ENCODE measurements at regions not wholly inside any gene's neighbourhood (a gene's known extent, or its start where the extent isn't known, plus 50 kb on each side); places are given as distances from the start of the nearest gene placed in this dataset.

DNA sequence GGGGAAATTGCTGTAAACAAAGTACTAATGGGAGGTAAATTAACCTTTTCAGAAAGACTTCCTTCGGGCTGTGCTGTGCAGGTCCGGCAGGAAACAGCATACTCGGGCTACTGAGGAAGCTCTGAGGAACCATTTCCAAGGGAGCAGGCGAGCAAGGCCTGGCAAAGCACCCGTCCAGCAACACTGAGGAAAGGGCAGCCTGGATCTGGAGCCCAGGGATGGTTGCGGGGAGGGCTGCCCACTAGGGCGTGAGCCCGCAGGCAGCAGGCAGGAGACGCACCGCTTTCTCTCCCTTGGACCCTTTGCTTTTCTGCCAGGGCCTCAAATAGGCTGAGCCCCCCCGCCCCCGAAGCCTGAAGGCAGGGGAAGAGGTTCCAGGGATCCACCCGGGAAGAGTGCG is 89.5 kb downstream of the SOX11 start:
- no peaks in the 10 kb centered on the region for H3K9me3 ChIP-seq (ENCODE audit: low read length)
- POLR2A ChIA-PET (ENCODE audit: unreplicated experiment): no interaction called here
- BruUV-seq (replicated peaks): no TSS peak

GRCh38 chr2:5782103-5782502 is 89.9 kb downstream of the SOX11 start:
- no peaks in the 10 kb centered on the region for H4K20me1 ChIP-seq (ENCODE audit: low read length)
- no peak overlapping the region for H2AFZ ChIP-seq (ENCODE audit: low read length)
- H3K36me3 ChIP-seq (ENCODE audit: low read depth, low read length): no peaks in the 10 kb centered on the region
- H3K4me1 ChIP-seq (ENCODE audit: insufficient read depth, low read length): no peaks in the 10 kb centered on the region
- H3K27me3 ChIP-seq (ENCODE audit: low read length): no peaks in the 10 kb centered on the region
- no peaks in the 10 kb centered on the region for H3K9me3 ChIP-seq (ENCODE audit: low read length)
- BruUV-seq (replicated peaks): no TSS peak
- TF ChIP-seq CTCF (conservative IDR thresholded peaks at IDR 0.05; ENCODE audit: low read depth, low read length): no peak
- no peak for TF ChIP-seq EZH2phosphoT487 (IDR thresholded peaks at IDR 0.05; ENCODE audit: borderline replicate concordance, low read length)
- no peak for TF ChIP-seq EZH2 (IDR thresholded peaks at IDR 0.05; ENCODE audit: low read length, unreplicated experiment)
- CTCF ChIA-PET: no interaction called here
- POLR2A ChIA-PET (ENCODE audit: unreplicated experiment): no interaction called here
- no peak overlapping the region for H3K27ac ChIP-seq (ENCODE audit: low read length)
- no peaks in the 10 kb centered on the region for H3K9me2 ChIP-seq (replicated peaks; ENCODE audit: low read length)
- ATAC-seq (no peak), DNase-seq (no peak)
- intact Hi-C loops (cut with micrococcal nuclease): no loop called here
- H3K9ac ChIP-seq (ENCODE audit: low read length): no peak overlapping the region
- H3K4me2 ChIP-seq (ENCODE audit: low read length): no peak overlapping the region
- no peaks in the 10 kb centered on the region for H3F3A ChIP-seq (ENCODE audit: low read length, unreplicated experiment)
- no peaks in the 10 kb centered on the region for H3K79me2 ChIP-seq (ENCODE audit: low read length)
- H3K4me3 ChIP-seq (ENCODE audit: low read length): no peak overlapping the region

More for the DNA sequence above, 89.5 kb downstream of the SOX11 start:
- intact Hi-C loops (cut with micrococcal nuclease): no loop called here
- no peaks in the 10 kb centered on the region for H3F3A ChIP-seq (ENCODE audit: low read length, unreplicated experiment)
- no peaks in the 10 kb centered on the region for H4K20me1 ChIP-seq (ENCODE audit: low read length)
- H3K4me3 ChIP-seq (ENCODE audit: low read length): no peak overlapping the region
- H3K4me2 ChIP-seq (ENCODE audit: low read length): no peak overlapping the region
- ATAC-seq: no peak
- no peaks in the 10 kb centered on the region for H3K27me3 ChIP-seq (ENCODE audit: low read length)
- no peak overlapping the region for H3K9ac ChIP-seq (ENCODE audit: low read length)
- H3K27ac ChIP-seq (ENCODE audit: low read length): no peak overlapping the region
- CTCF ChIA-PET: no interaction called here
- no peaks in the 10 kb centered on the region for H3K9me2 ChIP-seq (replicated peaks; ENCODE audit: low read length)
- no peak for TF ChIP-seq CTCF (conservative IDR thresholded peaks at IDR 0.05; ENCODE audit: low read depth, low read length)
- H3K4me1 ChIP-seq (ENCODE audit: insufficient read depth, low read length): no peaks in the 10 kb centered on the region
- H2AFZ ChIP-seq (ENCODE audit: low read length): no peak overlapping the region
- H3K36me3 ChIP-seq (ENCODE audit: low read depth, low read length): no peaks in the 10 kb centered on the region
- H3K79me2 ChIP-seq (ENCODE audit: low read length): no peaks in the 10 kb centered on the region
- DNase-seq: no peak

DNA sequence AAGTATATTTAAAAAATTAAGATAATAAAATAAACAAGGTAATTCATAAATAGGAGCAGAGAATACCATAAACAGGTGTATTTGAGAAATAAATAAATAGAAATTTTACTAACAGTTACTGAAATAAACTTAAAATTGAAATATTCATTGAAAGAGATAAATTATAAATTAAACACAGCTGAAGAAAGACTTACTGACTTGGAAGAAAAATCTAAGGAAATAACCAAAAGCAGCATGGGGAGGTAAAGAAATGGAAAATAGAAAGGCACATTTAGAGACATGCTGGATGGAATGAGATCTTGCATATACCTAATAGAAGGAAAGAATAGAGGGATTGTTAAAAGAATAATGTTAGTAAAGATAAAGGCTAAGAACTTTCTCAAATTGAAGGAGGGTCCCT is 96.3 kb downstream of the SOX11 start:
- TF ChIP-seq EZH2phosphoT487 (IDR thresholded peaks at IDR 0.05; ENCODE audit: borderline replicate concordance, low read length) (no peak), EZH2 (IDR thresholded peaks at IDR 0.05; ENCODE audit: low read length, unreplicated experiment) (no peak), CTCF (conservative IDR thresholded peaks at IDR 0.05; ENCODE audit: low read depth, low read length) (no peak)
- ATAC-seq: no peak
- no peaks in the 10 kb centered on the region for H3K36me3 ChIP-seq (ENCODE audit: low read depth, low read length)
- no peak overlapping the region for H3K4me2 ChIP-seq (ENCODE audit: low read length)
- no peak overlapping the region for H2AFZ ChIP-seq (ENCODE audit: low read length)
- no peak overlapping the region for H3K9ac ChIP-seq (ENCODE audit: low read length)
- ChIA-PET CTCF (no interaction called here), POLR2A (ENCODE audit: unreplicated experiment) (no interaction called here)
- no TSS peak for BruUV-seq (replicated peaks)
- H4K20me1 ChIP-seq (ENCODE audit: low read length): no peaks in the 10 kb centered on the region
- H3K79me2 ChIP-seq (ENCODE audit: low read length): no peaks in the 10 kb centered on the region
- no peaks in the 10 kb centered on the region for H3K9me3 ChIP-seq (ENCODE audit: low read length)
- no peaks in the 10 kb centered on the region for H3F3A ChIP-seq (ENCODE audit: low read length, unreplicated experiment)
- intact Hi-C loops (cut with micrococcal nuclease): no loop called here
- no peak for DNase-seq
- no peaks in the 10 kb centered on the region for H3K27me3 ChIP-seq (ENCODE audit: low read length)
- H3K27ac ChIP-seq (ENCODE audit: low read length): no peak overlapping the region
- no peaks in the 10 kb centered on the region for H3K4me1 ChIP-seq (ENCODE audit: insufficient read depth, low read length)
- H3K9me2 ChIP-seq (replicated peaks; ENCODE audit: low read length): no peaks in the 10 kb centered on the region
- no peak overlapping the region for H3K4me3 ChIP-seq (ENCODE audit: low read length)
